ENCODE measurements at regions not wholly inside any gene's neighbourhood (a gene's known extent, or its start where the extent isn't known, plus 50 kb on each side); places are given as distances from the start of the nearest gene placed in this dataset.

DNA sequence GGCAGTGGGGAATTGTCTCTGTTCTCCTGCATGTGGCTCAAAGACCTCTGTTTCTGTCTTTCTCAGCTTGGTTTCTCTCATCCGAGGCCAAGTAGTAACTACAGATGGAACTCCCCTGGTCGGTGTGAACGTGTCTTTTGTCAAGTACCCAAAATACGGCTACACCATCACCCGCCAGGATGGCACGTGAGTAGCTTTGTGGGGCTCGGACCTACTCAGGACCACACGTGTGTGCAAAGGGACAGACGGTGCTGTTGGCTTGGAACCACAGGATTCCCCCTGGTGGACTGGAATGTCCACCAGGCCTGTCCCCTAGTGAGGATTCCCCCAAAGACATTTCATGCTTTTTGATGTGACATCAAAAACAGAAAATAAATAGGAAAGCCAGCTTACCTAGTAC, 96.3 kb upstream of the WWC1 start:
- TF ChIP-seq, protein P1, sequence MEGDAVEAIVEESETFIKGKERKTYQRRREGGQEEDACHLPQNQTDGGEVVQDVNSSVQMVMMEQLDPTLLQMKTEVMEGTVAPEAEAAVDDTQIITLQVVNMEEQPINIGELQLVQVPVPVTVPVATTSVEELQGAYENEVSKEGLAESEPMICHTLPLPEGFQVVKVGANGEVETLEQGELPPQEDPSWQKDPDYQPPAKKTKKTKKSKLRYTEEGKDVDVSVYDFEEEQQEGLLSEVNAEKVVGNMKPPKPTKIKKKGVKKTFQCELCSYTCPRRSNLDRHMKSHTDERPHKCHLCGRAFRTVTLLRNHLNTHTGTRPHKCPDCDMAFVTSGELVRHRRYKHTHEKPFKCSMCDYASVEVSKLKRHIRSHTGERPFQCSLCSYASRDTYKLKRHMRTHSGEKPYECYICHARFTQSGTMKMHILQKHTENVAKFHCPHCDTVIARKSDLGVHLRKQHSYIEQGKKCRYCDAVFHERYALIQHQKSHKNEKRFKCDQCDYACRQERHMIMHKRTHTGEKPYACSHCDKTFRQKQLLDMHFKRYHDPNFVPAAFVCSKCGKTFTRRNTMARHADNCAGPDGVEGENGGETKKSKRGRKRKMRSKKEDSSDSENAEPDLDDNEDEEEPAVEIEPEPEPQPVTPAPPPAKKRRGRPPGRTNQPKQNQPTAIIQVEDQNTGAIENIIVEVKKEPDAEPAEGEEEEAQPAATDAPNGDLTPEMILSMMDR (IDR thresholded peaks at IDR 0.05; ENCODE audit: low read depth, low read length, missing control alignments): no peak
- no peak for DNase-seq (ENCODE audit: low read depth)
- H3K4me3 ChIP-seq (ENCODE audit: low read depth, low read length): no peak overlapping the region
- in situ Hi-C loops (cut with HindIII; ENCODE audit: low sequenced_read_pairs): no loop called here

DNA sequence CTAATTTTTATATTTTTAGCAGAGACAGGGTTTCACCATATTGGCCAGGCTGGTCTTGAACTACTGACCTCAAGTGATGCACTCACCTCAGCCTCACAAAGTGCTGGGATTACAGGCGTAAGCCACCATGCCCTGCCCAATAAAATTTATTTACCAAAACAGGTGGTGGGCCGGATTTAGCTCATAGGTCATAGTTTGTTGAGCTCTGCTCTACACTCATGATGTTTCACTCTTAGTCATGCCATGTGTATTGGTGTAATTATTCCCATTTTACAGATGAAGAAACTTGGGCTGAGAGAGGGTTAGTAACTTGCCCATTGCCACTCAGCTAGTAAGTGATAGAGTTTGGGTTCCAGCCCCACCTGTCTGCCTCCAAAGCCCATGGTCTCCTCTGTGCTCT, 93.1 kb upstream of the WWC1 start:
- no peak overlapping the region for H3K4me3 ChIP-seq (ENCODE audit: low read depth, low read length)
- TF ChIP-seq, protein P1 (IDR thresholded peaks at IDR 0.05; ENCODE audit: low read depth, low read length, missing control alignments): no peak
- in situ Hi-C loops (cut with HindIII; ENCODE audit: low sequenced_read_pairs): no loop called here
- no peak for DNase-seq (ENCODE audit: low read depth)

DNA sequence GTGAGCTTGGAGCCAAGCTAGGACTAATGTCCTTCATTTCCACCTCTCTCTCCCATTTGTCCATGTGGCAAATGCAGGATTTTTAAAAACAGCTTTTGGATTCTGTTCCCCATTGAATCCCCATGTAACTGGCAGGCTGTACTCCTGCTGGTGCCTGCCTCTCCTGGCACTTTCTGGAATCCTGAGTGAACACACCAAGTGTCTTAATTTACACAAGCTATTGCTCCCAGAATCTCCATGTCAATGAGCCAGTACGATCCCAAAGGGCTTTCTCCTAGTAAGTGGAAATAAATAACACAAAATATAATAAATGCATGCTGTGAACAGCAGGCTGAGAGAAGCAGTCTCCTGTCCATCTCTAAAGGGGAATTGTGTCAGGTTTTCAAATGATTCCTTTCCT, 88.4 kb upstream of the WWC1 start:
- no peak overlapping the region for H3K4me3 ChIP-seq (ENCODE audit: low read depth, low read length)
- in situ Hi-C loops (cut with HindIII; ENCODE audit: low sequenced_read_pairs): loop anchor here (25.0 kb wide), 1 partner anchor 616 kb away; no protein-coding TSS in a partner anchor
- DNase-seq (ENCODE audit: low read depth): no peak
- TF ChIP-seq, protein P1 (IDR thresholded peaks at IDR 0.05; ENCODE audit: low read depth, low read length, missing control alignments): no peak

DNA sequence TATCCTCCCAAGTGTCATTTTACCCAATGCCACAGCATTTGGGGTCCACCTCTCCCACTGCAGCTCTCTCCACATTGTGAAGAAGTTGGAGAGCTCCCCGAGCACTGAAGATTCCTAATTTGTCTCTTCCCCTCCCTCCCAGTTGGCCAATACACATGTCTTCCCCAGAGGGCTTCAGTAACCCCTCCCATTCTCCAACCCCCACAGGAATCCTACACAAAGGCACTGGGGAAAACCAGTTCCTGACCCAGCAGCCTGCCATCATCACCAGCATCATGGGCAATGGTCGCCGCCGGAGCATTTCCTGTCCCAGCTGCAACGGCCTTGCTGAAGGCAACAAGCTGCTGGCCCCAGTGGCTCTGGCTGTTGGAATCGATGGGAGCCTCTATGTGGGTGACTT, 87.3 kb upstream of the WWC1 start:
- TF ChIP-seq, protein P1 (IDR thresholded peaks at IDR 0.05; ENCODE audit: low read depth, low read length, missing control alignments): no peak
- DNase-seq (ENCODE audit: low read depth): no peak
- H3K4me3 ChIP-seq (ENCODE audit: low read depth, low read length): no peak overlapping the region
- in situ Hi-C loops (cut with HindIII; ENCODE audit: low sequenced_read_pairs): loop anchor here (25.0 kb wide), 1 partner anchor 617 kb away; no protein-coding TSS in a partner anchor

DNA sequence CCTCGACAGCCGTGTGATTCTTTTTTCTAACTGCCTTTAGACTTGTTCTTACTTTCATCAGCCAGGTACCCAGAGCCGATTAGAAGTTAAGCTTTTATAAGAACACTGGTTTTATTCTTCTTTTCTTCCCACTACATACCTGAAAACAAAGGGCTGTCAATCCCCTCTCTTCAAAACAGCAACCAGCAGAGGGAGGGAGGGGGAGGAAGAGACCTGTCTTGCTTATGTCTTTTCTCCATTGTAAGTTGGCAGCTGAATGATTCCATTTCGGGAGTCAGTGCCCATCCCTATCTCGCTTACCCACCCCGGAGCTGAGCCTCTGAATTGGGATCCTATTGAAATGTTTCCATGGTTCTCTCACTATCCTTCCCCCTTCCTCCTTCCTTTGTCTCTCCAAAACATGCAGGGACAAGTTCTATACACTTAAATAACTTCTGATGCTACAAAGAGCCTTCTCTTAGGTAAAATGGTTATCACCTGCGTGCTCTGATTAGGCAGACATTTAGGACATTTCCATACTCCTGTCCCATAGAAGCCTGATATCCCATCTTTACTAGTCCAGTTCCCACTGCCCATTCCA, 83.9 kb upstream of the WWC1 start:
- no peak for DNase-seq (ENCODE audit: low read depth)
- TF ChIP-seq, protein P1 (IDR thresholded peaks at IDR 0.05; ENCODE audit: low read depth, low read length, missing control alignments): no peak
- no peak overlapping the region for H3K4me3 ChIP-seq (ENCODE audit: low read depth, low read length)
- in situ Hi-C loops (cut with HindIII; ENCODE audit: low sequenced_read_pairs): loop anchor here (25.0 kb wide), 1 partner anchor 620 kb away; no protein-coding TSS in a partner anchor

DNA sequence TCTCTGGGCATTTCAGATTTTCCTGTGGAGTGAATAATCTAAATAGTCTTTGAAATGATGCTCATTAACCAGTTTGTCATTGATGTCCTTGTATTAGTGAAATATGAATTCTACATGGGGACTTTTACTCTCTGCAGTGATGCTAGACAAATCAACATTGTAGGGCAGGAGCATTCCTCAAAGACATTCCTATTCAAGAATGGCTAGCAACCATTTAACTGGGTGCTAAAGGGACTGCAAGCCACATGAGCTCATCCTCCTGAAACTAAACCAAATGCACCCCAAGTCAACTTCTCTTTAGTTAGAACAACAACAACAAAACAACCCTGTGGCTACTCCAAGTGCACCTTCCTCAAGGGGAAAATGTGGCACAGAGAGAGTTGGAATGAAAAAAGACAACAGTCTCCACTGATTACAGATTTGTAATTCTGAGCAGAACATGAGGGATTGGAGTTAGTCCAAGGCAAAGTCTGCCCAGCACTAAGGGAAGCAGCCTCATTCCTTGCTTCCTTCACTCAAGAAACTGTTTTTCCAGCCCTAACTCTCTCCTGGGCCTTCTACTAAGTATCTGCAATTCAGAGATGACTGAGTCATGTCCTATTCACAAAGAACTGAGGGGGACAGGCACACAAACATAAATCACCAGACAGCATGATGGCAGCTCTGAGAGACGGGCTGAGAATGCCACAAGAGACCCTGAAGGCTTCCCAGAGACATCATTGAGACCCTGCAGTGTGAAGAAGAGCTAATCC, 82.0 kb upstream of the WWC1 start:
- peak; percentile 8 for DNase-seq (ENCODE audit: low read depth)
- in situ Hi-C loops (cut with HindIII; ENCODE audit: low sequenced_read_pairs): loop anchor here (25.0 kb wide), 1 partner anchor 622 kb away; no protein-coding TSS in a partner anchor
- TF ChIP-seq, protein P1 (IDR thresholded peaks at IDR 0.05; ENCODE audit: low read depth, low read length, missing control alignments): no peak
- H3K4me3 ChIP-seq (ENCODE audit: low read depth, low read length): no peak overlapping the region

Data from astrocyte of the cerebellum (primary cell).